NCI-H748 (cell line): ENCODE measurements at regions not wholly inside any gene's neighbourhood (a gene's known extent, or its start where the extent isn't known, plus 50 kb on each side); places are given as distances from the start of the nearest gene placed in this dataset.

Source experiments
- DNase-seq: peaks from one replicate; lab custom pipeline; 2025; ENCODE audit not compliant: unreplicated experiment; lab: John Stamatoyannopoulos, UW

- DNase-seq, result no peak
These were observed 203.9 kb upstream of the KITLG start for GRCh38 chr12:88784166-88784565.

GRCh38 chr12:88782351-88782750 is 202.1 kb upstream of the KITLG start:
- no peak for DNase-seq

GRCh38 chr12:88781909-88782308 is 201.6 kb upstream of the KITLG start:
- DNase-seq, result no peak

DNA sequence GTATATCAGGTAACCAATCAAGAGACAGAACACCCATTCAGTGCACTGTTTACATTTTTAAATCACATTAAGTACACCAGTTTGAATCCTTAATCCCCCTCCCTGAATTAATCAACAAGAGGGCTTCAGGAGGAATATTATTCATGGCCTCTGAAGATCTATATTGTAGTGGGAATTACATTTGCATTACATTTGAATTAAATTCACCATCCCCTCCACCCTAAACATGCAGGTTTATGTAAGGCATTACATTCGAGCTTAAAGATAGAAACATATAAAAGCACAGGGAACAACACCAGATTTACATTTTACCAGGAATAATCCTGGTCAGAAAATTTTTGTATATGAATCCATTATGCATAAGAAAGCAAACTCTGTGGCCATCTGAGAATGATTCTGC is 197.8 kb upstream of the KITLG start:
- no peak for DNase-seq

DNA sequence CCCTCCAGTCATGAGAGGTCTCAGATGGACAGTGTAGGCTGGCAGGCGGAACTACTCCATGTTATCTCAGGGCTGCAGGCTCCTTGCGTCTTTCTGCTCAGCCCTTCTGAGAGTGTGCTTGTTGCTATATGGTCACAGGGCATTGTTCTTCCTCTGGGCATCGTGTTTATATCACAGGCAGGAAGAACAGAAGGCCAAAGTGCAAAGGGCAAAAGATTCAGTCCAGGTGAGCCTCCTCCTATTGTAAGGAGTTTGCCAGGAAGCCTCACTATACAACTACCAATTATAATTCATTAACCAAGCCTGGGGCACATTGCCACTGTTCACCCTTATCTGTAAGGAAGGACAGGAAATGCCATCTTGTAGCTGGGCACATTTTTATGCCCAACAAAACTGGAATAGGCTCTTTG is 195.5 kb upstream of the KITLG start:
- no peak for DNase-seq

DNA sequence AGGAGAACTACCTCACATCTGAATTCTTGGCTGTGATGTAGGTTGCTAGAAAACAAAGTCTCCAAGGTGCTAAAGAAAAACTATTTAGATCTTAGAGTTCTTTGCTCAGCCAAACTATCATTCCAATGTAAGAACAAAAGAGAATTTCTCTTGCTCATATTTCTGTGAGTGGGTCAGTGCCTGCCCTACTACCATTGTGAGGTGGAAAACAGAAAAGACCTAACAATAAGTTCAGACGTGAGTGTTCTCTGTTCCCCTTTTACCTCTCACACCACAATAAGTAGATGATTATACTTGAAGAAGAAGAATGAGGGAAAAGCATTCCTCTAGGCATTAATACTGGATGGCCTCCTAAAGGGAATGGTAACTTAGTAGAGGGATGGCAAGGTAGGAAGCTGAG is 187.4 kb upstream of the KITLG start:
- DNase-seq, result no peak

DNA sequence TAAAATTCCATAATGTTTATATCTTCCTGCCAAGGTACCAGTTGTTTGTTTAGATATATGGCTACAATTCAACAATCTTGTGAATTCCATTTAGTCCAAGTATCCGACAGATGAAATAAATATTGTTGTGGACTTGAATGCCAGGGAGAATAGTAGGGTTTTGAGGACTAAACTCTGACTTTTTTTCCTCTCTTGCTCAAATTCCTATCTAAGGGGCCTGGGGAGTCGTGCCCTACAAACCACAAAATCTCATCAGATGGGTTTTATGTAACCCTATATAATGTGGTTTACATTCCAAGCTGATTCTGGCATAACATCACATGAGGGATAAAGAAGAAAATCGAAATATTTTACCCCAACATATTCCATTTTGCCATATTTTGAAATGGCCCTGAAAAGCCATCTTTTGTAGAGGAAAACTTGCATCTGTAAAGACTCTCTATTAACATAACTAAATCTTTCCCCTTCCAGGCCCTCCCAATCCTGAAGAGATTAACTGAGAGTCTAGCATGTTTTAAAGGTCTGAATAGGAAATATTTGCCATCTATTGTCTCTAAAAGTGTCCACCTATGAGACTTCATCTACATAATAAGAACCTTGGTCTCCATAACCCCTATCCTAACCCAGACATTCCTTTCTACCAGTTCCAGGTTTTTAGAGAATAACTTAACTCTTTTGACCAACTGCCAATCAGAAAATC is 184.7 kb upstream of the KITLG start:
- DNase-seq, result no peak

DNA sequence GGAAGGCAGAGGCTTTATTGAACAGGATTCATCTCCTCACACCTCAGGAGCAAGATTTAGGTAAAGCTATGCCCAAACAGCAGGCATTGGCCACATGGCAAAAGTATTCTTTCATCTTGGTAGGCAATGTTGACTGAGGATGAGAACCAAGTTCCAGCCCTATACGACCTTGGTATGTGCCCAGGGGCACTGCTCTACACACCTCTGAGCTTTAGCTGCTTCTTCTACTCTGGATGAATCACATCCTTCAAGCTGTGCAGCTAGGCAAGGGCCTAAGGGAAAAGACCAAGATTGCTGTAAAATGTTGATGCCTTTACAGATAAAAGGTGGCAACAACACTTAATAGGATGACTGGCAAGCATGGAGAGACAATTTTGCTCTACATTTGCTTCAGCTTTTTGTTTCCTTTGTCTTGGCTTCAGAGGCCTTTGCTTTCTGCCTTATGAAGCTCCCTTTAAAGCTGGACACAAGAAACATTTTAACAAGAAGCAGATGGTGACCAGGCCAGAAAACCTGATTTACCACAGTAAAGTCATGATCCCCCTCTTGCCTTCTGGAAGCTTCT is 183.3 kb upstream of the KITLG start:
- DNase-seq, result no peak

DNA sequence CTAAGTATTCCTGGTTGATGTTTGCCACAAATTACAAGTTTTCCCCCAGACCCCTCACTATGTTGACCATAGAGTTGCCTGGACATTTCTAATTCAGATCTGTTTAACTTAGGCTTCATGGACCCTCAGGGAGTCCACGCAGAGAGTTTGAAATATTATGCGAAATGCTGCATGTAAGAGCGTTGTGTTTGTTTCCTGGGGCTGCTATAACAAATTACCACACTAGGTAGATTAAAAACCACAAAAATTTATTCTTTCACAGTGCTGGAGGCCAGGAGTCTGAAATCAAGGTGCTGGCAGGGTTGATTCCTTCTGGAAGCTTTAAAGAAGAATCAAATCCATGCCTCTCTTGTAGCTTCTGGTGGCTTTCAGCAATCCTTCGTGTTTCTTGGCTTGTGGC is 177.9 kb upstream of the KITLG start:
- DNase-seq, result no peak

DNA sequence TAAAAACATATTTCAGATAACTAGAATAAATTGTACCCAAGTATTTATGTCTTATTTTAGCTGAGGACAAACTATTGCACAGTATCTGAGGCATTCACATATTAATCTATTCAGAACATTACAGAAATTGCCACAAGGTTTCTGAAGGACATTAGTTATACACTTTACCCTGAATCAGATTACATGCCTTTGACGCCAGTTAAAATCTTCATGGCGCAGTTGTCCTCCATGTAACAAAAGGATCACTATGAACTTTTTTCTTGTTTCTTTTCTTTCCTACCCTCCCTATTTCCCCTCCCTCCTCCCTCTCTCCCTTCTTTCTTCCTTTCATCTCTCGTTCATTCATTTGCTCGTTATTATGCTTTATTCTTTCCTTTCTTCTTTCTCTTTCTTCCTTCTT is 176.6 kb upstream of the KITLG start:
- no peak for DNase-seq

DNA sequence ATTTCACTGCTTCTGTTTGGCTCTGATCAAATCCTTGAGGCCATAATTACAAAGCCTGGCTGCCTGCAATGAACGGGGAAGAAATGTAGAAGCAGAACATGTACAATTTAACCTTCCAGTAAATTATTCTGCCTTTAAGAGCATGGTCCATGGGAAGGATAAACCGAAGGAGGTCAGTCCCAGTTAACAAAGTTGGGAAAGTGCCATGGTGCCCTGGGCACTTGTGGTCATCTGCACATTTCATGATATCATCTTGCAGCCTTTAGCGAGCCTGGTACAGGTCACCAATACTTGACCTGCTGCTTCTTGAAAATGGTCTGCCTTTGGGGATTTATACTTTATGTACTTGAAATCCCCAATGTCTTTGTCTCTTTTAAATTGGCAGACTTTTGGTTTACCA is 175.9 kb upstream of the KITLG start:
- DNase-seq, result no peak

- DNase-seq, result no peak
These were observed 173.4 kb upstream of the KITLG start for GRCh38 chr12:88753707-88754106.

- no peak for DNase-seq
These were observed 172.8 kb upstream of the KITLG start for GRCh38 chr12:88753066-88753465.

DNA sequence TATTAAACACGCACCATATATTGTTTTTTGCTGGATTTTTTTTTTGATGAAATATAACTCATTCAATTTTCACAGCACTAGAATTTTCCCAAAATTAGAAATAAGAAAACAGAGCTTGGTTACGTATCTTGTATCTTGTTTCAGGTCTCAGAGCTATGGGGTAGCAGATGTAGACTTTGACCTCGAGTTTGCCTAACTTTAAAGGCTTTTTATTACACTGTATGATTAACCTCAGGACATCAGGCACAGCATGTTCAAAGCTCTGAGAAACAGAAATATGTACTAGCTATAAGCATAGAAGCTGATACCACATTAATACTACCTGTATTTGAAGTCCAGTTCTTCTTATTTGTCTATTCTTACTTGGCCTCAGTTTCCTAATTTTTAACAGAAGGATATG is 171.9 kb upstream of the KITLG start:
- no peak for DNase-seq

GRCh38 chr12:88750867-88751543 is 170.7 kb upstream of the KITLG start:
- DNase-seq, result no peak

DNA sequence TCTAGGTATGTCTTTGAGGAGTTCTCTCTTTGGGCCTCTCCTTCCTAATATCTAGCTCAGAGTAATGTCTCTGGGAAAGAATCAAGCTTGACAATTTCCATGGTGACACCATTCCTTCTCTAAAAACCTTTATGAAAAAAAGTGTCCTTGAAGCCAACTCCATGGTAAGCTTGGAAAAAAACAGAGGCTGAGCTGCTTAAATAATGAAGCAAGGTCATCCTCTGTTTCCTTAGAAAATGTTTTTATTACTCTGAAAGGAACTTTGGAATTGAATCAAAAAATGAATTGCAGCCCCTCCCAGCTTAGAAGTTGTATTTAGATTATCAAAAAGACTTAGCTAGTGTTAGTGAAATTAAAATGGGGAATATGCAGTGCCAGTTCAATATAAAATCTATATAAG is 166.1 kb upstream of the KITLG start:
- no peak for DNase-seq

GRCh38 chr12:88743946-88744685 is 163.8 kb upstream of the KITLG start:
- DNase-seq, result no peak

DNA sequence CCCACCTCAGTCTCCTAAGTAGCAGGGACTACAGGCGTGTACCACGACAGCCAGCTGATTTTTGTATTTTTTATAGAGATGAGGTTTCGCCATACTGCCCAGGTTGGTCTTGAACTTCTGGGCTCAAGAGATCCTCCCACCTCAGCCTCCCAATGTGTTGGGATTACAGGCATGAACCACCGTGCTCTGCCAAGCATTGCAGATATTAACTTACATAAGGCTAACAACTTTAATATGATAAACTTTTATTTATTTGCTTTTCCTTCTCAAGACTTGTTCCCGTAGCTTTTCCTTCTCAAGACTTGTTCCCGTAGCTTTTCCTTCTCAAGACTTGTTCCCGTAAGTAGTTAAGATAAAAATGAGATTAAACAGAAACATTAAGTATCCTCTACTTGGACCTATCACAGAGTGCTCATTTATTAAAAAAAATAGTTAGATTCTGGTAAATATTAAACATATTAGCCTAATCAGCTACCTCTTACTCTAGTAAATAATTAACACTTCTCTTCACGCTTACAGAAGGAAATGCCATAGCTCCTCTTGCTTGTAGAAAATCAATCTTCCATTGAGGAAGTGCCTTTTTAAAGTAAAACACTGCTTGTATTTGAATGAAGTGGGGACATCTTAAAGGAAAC is 157.7 kb upstream of the KITLG start:
- DNase-seq, result no peak

- DNase-seq, result no peak
These were observed 155.8 kb upstream of the KITLG start for GRCh38 chr12:88736031-88736430.

GRCh38 chr12:88733008-88733407 is 152.7 kb upstream of the KITLG start:
- peak; percentile 85 for DNase-seq

GRCh38 chr12:88729196-88729595 is 148.9 kb upstream of the KITLG start:
- no peak for DNase-seq
